ENCODE measurements at regions not wholly inside any gene's neighbourhood (a gene's known extent, or its start where the extent isn't known, plus 50 kb on each side); places are given as distances from the start of the nearest gene placed in this dataset.
A peak's percentile ranks its signal among the peaks of the same experiment; 100 is the strongest.

DNA sequence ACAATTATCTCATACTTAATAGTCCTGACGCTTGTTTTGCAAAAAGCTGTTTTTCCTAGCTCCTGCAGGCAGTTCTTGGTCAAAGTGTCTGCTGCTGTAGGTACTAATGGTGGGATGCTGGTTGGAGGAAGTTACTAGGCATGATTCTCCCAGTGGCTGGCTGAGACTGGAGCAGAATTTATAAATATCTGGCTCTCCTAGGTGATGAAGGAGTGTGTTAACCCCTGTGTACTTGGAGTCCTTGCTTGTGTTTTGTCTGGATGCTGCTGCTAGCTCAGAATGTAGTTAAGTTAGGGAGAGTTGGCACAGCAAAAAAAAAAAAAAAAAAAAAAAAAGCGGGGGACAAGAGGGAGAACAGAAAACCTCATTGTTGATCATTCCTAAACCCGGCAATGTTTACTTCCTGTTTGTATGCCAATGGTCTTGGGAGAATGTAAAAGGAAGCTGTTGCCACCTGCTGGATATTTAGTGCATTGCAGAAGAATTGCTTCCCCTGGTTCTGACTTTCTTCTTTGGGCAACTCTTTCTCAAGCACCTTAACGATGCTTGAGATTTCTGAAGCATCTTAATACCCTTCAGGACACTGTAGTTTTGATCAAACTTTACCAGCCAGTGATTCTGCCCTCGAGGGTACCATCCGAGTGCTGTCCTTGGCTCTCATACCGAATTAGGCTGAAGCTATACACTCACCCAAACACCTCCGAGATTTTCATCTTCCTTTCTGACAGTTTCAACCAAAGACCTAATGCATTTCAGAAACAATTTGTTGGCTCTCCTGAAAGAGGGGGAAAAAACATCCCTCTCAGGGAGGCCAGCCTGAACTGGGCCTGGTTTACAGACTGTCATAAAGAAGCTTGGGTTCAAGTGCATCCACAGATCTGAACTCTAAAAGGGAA is 71.7 kb upstream of the WWC1 start:
- no TSS peak for BruUV-seq (replicated peaks)
- Histone ChIP-seq H2AFZ (ENCODE audit: low read length) (peak overlapping the region; percentile 95), H3K9me2 (ENCODE audit: insufficient read depth, low read length) (no peaks in the 10 kb centered on the region), H3K36me3 (ENCODE audit: insufficient read depth, low read length) (no peaks in the 10 kb centered on the region), H3K27ac (ENCODE audit: low read depth, low read length, poor library complexity, severe bottlenecking) (no peak overlapping the region), H3K79me2 (ENCODE audit: insufficient read depth, low read depth, low read length) (no peaks in the 10 kb centered on the region), H4K20me1 (ENCODE audit: insufficient read depth, low read length) (no peaks in the 10 kb centered on the region), H3K4me2 (ENCODE audit: low read length) (peak overlapping the region; percentile 49), H3K4me1 (ENCODE audit: insufficient read depth, low read length, poor library complexity, severe bottlenecking) (no peaks in the 10 kb centered on the region), H3K4me3 (ENCODE audit: low read depth, low read length, poor library complexity, severe bottlenecking) (peak overlapping the region; percentile 36), H3K9me3 (ENCODE audit: low read length) (no peaks in the 10 kb centered on the region)
- peak; percentile 65 for DNase-seq (ENCODE audit: low spot score)
- no peak for TF ChIP-seq EZH2phosphoT487 (IDR thresholded peaks at IDR 0.05; ENCODE audit: borderline replicate concordance, low read depth, low read length)
- TF ChIP-seq, protein P1, sequence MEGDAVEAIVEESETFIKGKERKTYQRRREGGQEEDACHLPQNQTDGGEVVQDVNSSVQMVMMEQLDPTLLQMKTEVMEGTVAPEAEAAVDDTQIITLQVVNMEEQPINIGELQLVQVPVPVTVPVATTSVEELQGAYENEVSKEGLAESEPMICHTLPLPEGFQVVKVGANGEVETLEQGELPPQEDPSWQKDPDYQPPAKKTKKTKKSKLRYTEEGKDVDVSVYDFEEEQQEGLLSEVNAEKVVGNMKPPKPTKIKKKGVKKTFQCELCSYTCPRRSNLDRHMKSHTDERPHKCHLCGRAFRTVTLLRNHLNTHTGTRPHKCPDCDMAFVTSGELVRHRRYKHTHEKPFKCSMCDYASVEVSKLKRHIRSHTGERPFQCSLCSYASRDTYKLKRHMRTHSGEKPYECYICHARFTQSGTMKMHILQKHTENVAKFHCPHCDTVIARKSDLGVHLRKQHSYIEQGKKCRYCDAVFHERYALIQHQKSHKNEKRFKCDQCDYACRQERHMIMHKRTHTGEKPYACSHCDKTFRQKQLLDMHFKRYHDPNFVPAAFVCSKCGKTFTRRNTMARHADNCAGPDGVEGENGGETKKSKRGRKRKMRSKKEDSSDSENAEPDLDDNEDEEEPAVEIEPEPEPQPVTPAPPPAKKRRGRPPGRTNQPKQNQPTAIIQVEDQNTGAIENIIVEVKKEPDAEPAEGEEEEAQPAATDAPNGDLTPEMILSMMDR (conservative IDR thresholded peaks at IDR 0.05; ENCODE audit: low read length): peak; percentile 82
- ChIA-PET POLR2A (interaction anchor here (0.6 to 0.8 kb wide), 5 partner anchors 12 to 1164 kb away, joined by 3 to 7 read pairs (median 4); no protein-coding TSS in a partner anchor), CTCF (ENCODE audit: unreplicated experiment) (interaction anchor here (0.6 to 1.3 kb wide), 4 partner anchors 27 to 497 kb away, joined by 4 to 6 read pairs (median 4); no protein-coding TSS in a partner anchor)
- intact Hi-C loops (cut with micrococcal nuclease; ENCODE audit: unreplicated experiment): loop anchor here (1.0 kb wide), 1 partner anchor 496 kb away; no protein-coding TSS in a partner anchor

GRCh38 chr5:168224085-168224484 is 67.4 kb upstream of the WWC1 start:
- H3K36me3 ChIP-seq (ENCODE audit: insufficient read depth, low read length): no peaks in the 10 kb centered on the region
- H3K4me1 ChIP-seq (ENCODE audit: insufficient read depth, low read length, poor library complexity, severe bottlenecking): no peaks in the 10 kb centered on the region
- no peak for DNase-seq (ENCODE audit: low spot score)
- CTCF ChIA-PET (ENCODE audit: unreplicated experiment): no interaction called here
- no peaks in the 10 kb centered on the region for H4K20me1 ChIP-seq (ENCODE audit: insufficient read depth, low read length)
- no peak overlapping the region for H3K4me2 ChIP-seq (ENCODE audit: low read length)
- H3K27ac ChIP-seq (ENCODE audit: low read depth, low read length, poor library complexity, severe bottlenecking): no peak overlapping the region
- no peak overlapping the region for H2AFZ ChIP-seq (ENCODE audit: low read length)
- BruUV-seq (replicated peaks): no TSS peak
- no peaks in the 10 kb centered on the region for H3K79me2 ChIP-seq (ENCODE audit: insufficient read depth, low read depth, low read length)
- H3K4me3 ChIP-seq (ENCODE audit: low read depth, low read length, poor library complexity, severe bottlenecking): no peak overlapping the region
- POLR2A ChIA-PET: no interaction called here
- H3K9me3 ChIP-seq (ENCODE audit: low read length): no peaks in the 10 kb centered on the region
- no peaks in the 10 kb centered on the region for H3K9me2 ChIP-seq (ENCODE audit: insufficient read depth, low read length)
- no peak for TF ChIP-seq EZH2phosphoT487 (IDR thresholded peaks at IDR 0.05; ENCODE audit: borderline replicate concordance, low read depth, low read length)
- TF ChIP-seq, protein P1 (conservative IDR thresholded peaks at IDR 0.05; ENCODE audit: low read length): no peak
- intact Hi-C loops (cut with micrococcal nuclease; ENCODE audit: unreplicated experiment): no loop called here

DNA sequence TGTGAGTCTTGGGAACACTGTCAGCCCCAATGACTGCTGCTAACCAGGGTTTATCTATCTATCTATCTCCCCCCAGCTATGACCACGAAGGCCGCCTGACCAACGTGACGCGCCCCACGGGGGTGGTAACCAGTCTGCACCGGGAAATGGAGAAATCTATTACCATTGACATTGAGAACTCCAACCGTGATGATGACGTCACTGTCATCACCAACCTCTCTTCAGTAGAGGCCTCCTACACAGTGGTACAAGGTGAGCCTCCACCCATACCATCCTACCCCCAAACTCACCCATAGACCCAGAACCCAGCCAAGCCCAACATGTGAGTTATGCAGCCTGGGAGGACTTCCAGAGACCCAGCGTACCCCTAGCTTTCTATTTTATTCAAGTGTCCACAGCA is 65.4 kb upstream of the WWC1 start:
- intact Hi-C loops (cut with micrococcal nuclease; ENCODE audit: unreplicated experiment): no loop called here
- no peak for TF ChIP-seq EZH2phosphoT487 (IDR thresholded peaks at IDR 0.05; ENCODE audit: borderline replicate concordance, low read depth, low read length)
- TF ChIP-seq, protein P1 (conservative IDR thresholded peaks at IDR 0.05; ENCODE audit: low read length): no peak
- Histone ChIP-seq H4K20me1 (ENCODE audit: insufficient read depth, low read length) (no peaks in the 10 kb centered on the region), H3K4me1 (ENCODE audit: insufficient read depth, low read length, poor library complexity, severe bottlenecking) (no peaks in the 10 kb centered on the region), H2AFZ (ENCODE audit: low read length) (no peak overlapping the region), H3K36me3 (ENCODE audit: insufficient read depth, low read length) (no peaks in the 10 kb centered on the region), H3K27ac (ENCODE audit: low read depth, low read length, poor library complexity, severe bottlenecking) (no peak overlapping the region), H3K4me3 (ENCODE audit: low read depth, low read length, poor library complexity, severe bottlenecking) (no peak overlapping the region), H3K9me2 (ENCODE audit: insufficient read depth, low read length) (no peaks in the 10 kb centered on the region), H3K4me2 (ENCODE audit: low read length) (no peak overlapping the region), H3K79me2 (ENCODE audit: insufficient read depth, low read depth, low read length) (no peaks in the 10 kb centered on the region), H3K9me3 (ENCODE audit: low read length) (no peaks in the 10 kb centered on the region)
- ChIA-PET CTCF (ENCODE audit: unreplicated experiment) (no interaction called here), POLR2A (interaction anchor here (0.6 kb wide), 2 partner anchors 17 to 85 kb away, joined by 3 read pairs; no protein-coding TSS in a partner anchor)
- BruUV-seq (replicated peaks): no TSS peak
- DNase-seq (ENCODE audit: low spot score): no peak
